Upper lobe of left lung (tissue), 6 donors: ENCODE measurements at regions not wholly inside any gene's neighbourhood (a gene's known extent, or its start where the extent isn't known, plus 50 kb on each side); places are given as distances from the start of the nearest gene placed in this dataset.

Experiments used
- ATAC-seq, 2 donors: fragments of 200-7000 bp; cut with Tn5 transposase; one replicate each; pipeline ENCODE4 v1.9.1; 2022; ENCODE audit warnings: mild to moderate bottlenecking in 2 of 2, moderate library complexity in 2 of 2; ENCODE audit not compliant: low FRiP score in 2 of 2
- DNase-seq, 2 donors: peaks; one replicate each; pipeline ENCODE4 v3.0.0-alpha.2; 2019 to 2020
- H3K27ac ChIP-seq, 4 donors: fragments of 200-600 bp; sonication (generic); one replicate each; pipeline ENCODE4 v1.5.1; 2016 to 2019
- H3K27me3 ChIP-seq, 4 donors: fragments of 200-600 bp; sonication (generic); one replicate each; pipeline ENCODE4 v1.5.1; 2017 to 2019
- H3K36me3 ChIP-seq, 4 donors: fragments of 200-600 bp; sonication (generic); one replicate each; pipeline ENCODE4 v1.5.1; 2016 to 2019
- H3K4me1 ChIP-seq, 4 donors: fragments of 200-600 bp; sonication (generic); one replicate each; pipeline ENCODE4 v1.5.1; 2018 to 2019
- H3K4me3 ChIP-seq, 4 donors: fragments of 200-600 bp; sonication (generic); one replicate each; pipeline ENCODE4 v1.5.1; 2017 to 2019; ENCODE audit warnings: mild to moderate bottlenecking in 2 of 4, moderate library complexity in 1 of 4
- H3K9me3 ChIP-seq, 4 donors: fragments of 200-600 bp; sonication (generic); one replicate each; pipeline ENCODE4 v1.5.1; 2018 to 2019
- EP300 ChIP-seq, 4 donors: sonication (generic); formaldehyde crosslinking; IDR thresholded peaks; one replicate each; pipeline ENCODE4 v1.5.1; 2017; ENCODE audit warnings: antibody characterized with exemption in 4 of 4, control low read depth in 2 of 4
- POLR2A ChIP-seq, 4 donors: fragments of 450-650 bp; IDR thresholded peaks; one replicate each; pipeline ENCODE4 v1.5.1; 2016 to 2017; ENCODE audit warnings: antibody characterized with exemption in 4 of 4, mild to moderate bottlenecking in 2 of 4
- POLR2AphosphoS5 ChIP-seq, 2 donors: sonication (generic); formaldehyde crosslinking; IDR thresholded peaks; one replicate each; pipeline ENCODE4 v1.5.1; 2017; ENCODE audit warnings: antibody characterized with exemption in 2 of 2
- WGBS, 2 donors: methylation state at CpG; one replicate each; pipeline ENCODE4 v1.1.5; 2017 to 2018; 5-methylcytosine and 5-hydroxymethylcytosine counted together
- TF ChIP-seq, protein P1 (sequence below), 6 experiments: fragments of 450-650 bp in 4 of 6; fragments of 200-600 bp in 2 of 6; sonication (generic) in 2 of 6; IDR thresholded peaks; one replicate each; pipeline ENCODE4 v1.5.1; 2016 to 2019; ENCODE audit warnings: antibody characterized with exemption in 6 of 6
- donor health status: DM: no; HTN: no; CAD: no; lungs with moderate emphysema.
- donor health status: DM: no; HTN: yes; CAD: no; lungs with severe emphysema.

- Histone ChIP-seq H3K27me3 (no peaks in the 10 kb centered on the region), H3K4me1 (no peaks in the 10 kb centered on the region), H3K4me3 (no peak overlapping the region), H3K9me3 (no peaks in the 10 kb centered on the region), H3K27ac (no peak overlapping the region), H3K36me3 (no peaks in the 10 kb centered on the region)
- ATAC-seq (no peak), DNase-seq (no peak)
- TF ChIP-seq, protein P1, sequence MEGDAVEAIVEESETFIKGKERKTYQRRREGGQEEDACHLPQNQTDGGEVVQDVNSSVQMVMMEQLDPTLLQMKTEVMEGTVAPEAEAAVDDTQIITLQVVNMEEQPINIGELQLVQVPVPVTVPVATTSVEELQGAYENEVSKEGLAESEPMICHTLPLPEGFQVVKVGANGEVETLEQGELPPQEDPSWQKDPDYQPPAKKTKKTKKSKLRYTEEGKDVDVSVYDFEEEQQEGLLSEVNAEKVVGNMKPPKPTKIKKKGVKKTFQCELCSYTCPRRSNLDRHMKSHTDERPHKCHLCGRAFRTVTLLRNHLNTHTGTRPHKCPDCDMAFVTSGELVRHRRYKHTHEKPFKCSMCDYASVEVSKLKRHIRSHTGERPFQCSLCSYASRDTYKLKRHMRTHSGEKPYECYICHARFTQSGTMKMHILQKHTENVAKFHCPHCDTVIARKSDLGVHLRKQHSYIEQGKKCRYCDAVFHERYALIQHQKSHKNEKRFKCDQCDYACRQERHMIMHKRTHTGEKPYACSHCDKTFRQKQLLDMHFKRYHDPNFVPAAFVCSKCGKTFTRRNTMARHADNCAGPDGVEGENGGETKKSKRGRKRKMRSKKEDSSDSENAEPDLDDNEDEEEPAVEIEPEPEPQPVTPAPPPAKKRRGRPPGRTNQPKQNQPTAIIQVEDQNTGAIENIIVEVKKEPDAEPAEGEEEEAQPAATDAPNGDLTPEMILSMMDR (IDR thresholded peaks at IDR 0.05): no peak
- TF ChIP-seq POLR2A (IDR thresholded peaks at IDR 0.05): no peak
- no peak for TF ChIP-seq EP300 (IDR thresholded peaks at IDR 0.05)
- no peak for TF ChIP-seq POLR2AphosphoS5 (IDR thresholded peaks at IDR 0.05)
- 81 to 85% methylated on average over 2 of the region's 2 CpGs for WGBS, 2 donors
Measured at GRCh38 chr4:188887905-188888304, 748.7 kb downstream of the TRIML1 start.

- Histone ChIP-seq H3K27ac (no peak overlapping the region), H3K4me3 (no peak overlapping the region), H3K27me3 (no peaks in the 10 kb centered on the region), H3K9me3 (no peaks in the 10 kb centered on the region), H3K36me3 (no peaks in the 10 kb centered on the region), H3K4me1 (no peaks in the 10 kb centered on the region)
- ATAC-seq (no peak), DNase-seq (no peak)
- WGBS, 2 donors: 69 to 86% methylated on average over 2 of the region's 2 CpGs
- TF ChIP-seq, protein P1 (IDR thresholded peaks at IDR 0.05): no peak
Measured at GRCh38 chr4:188892837-188893236, 753.6 kb downstream of the TRIML1 start.

GRCh38 chr4:188903986-188904385, 764.7 kb downstream of the TRIML1 start:
- H3K9me3 ChIP-seq: no peaks in the 10 kb centered on the region
- no peaks in the 10 kb centered on the region for H3K4me1 ChIP-seq
- H3K27ac ChIP-seq: no peak overlapping the region
- TF ChIP-seq POLR2A (IDR thresholded peaks at IDR 0.05): no peak
- TF ChIP-seq, protein P1 (IDR thresholded peaks at IDR 0.05): no peak
- TF ChIP-seq EP300 (IDR thresholded peaks at IDR 0.05): no peak
- TF ChIP-seq POLR2AphosphoS5 (IDR thresholded peaks at IDR 0.05): no peak
- no peak overlapping the region for H3K4me3 ChIP-seq
- DNase-seq (no peak), ATAC-seq (no peak)
- H3K27me3 ChIP-seq: no peaks in the 10 kb centered on the region
- H3K36me3 ChIP-seq: no peaks in the 10 kb centered on the region
- 48 to 59% methylated on average over 2 of the region's 2 CpGs for WGBS, 2 donors

- WGBS, 2 donors: 73 to 91% methylated on average over 4 to 9 of the region's 12 CpGs
- no peak overlapping the region for H3K27ac ChIP-seq
Measured at GRCh38 chr4:188904617-188905016, 765.4 kb downstream of the TRIML1 start.

GRCh38 chr4:188905248-188905647, 766.0 kb downstream of the TRIML1 start:
- 90 to 93% methylated on average over 4 to 7 of the region's 18 CpGs for WGBS, 2 donors
- H3K27me3 ChIP-seq: no peaks in the 10 kb centered on the region
- peak in 1 of 2 donors; percentile 46 for DNase-seq
- H3K4me3 ChIP-seq: no peak overlapping the region
- no peaks in the 10 kb centered on the region for H3K36me3 ChIP-seq
- no peaks in the 10 kb centered on the region for H3K9me3 ChIP-seq
- H3K27ac ChIP-seq: no peak overlapping the region
- no peaks in the 10 kb centered on the region for H3K4me1 ChIP-seq
- peak in 1 of 2 donors; percentile 55 for ATAC-seq
- TF ChIP-seq POLR2AphosphoS5 (IDR thresholded peaks at IDR 0.05) (no peak), POLR2A (IDR thresholded peaks at IDR 0.05) (no peak), EP300 (IDR thresholded peaks at IDR 0.05) (no peak)
- TF ChIP-seq, protein P1 (IDR thresholded peaks at IDR 0.05): no peak

More at GRCh38 chr4:188904617-188905016, 765.4 kb downstream of the TRIML1 start:
- Histone ChIP-seq H3K9me3 (no peaks in the 10 kb centered on the region), H3K4me3 (no peak overlapping the region), H3K27me3 (no peaks in the 10 kb centered on the region), H3K36me3 (no peaks in the 10 kb centered on the region), H3K4me1 (no peaks in the 10 kb centered on the region)
- TF ChIP-seq POLR2A (IDR thresholded peaks at IDR 0.05) (no peak), EP300 (IDR thresholded peaks at IDR 0.05) (no peak), POLR2AphosphoS5 (IDR thresholded peaks at IDR 0.05) (no peak)
- TF ChIP-seq, protein P1 (IDR thresholded peaks at IDR 0.05): no peak
- DNase-seq: peak in 1 of 2 donors; percentile 34
- ATAC-seq: no peak
